CD4-positive, alpha-beta T cell (primary cell): ENCODE measurements at regions not wholly inside any gene's neighbourhood (a gene's known extent, or its start where the extent isn't known, plus 50 kb on each side); places are given as distances from the start of the nearest gene placed in this dataset.

Experiments used
- ATAC-seq: fragments of 200-7000 bp; cut with Tn5 transposase; one replicate; pipeline ENCODE4 v1.10.0; 2022; ENCODE audit warnings: mild to moderate bottlenecking; ENCODE audit not compliant: poor library complexity
- CTCF ChIA-PET: fragments of 350-600 bp; sonication (Branson Sonifier 250); formaldehyde crosslinking; loops from one replicate; lab custom pipeline; 2021; ENCODE audit warnings: antibody characterized with exemption, inconsistent platforms; lab: Charles Lee
- POLR2A ChIA-PET: fragments of 350-600 bp; sonication (Branson Sonifier 250); formaldehyde crosslinking; loops from one replicate; lab custom pipeline; 2021; ENCODE audit warnings: antibody characterized with exemption, inconsistent platforms; lab: Charles Lee
- DNase-seq, 14 experiments: peaks; one replicate each; pipeline ENCODE4 v3.0.0-alpha.2; 2013 to 2020; ENCODE audit warnings: mixed read lengths in 2 of 14
- H3K27ac ChIP-seq, 2 donors: one replicate each; pipeline versions ENCODE4 v1.5.1 to v1.7.0; 2013; ENCODE audit warnings: low read length in 2 of 2, low read depth in 1 of 2, mild to moderate bottlenecking in 1 of 2
- H3K27me3 ChIP-seq, 2 experiments: 1 replicate in 1 of 2; 2 replicates in 1 of 2; pipeline versions ENCODE4 v1.6.1 to v1.7.0; 2013; ENCODE audit warnings: low read length in 2 of 2, control low read depth in 1 of 2, mild to moderate bottlenecking in 1 of 2, moderate library complexity in 1 of 2; ENCODE audit not compliant: insufficient read depth in 2 of 2, control insufficient read depth in 1 of 2
- H3K36me3 ChIP-seq: one replicate; pipeline ENCODE4 v1.6.1; 2013; ENCODE audit warnings: low read length, control low read depth; ENCODE audit not compliant: insufficient read depth
- H3K4me1 ChIP-seq: one replicate; pipeline ENCODE4 v1.6.1; 2013; ENCODE audit warnings: low read length, control low read depth; ENCODE audit not compliant: insufficient read depth
- H3K4me3 ChIP-seq: one replicate; pipeline ENCODE4 v1.5.1; 2013; ENCODE audit warnings: mild to moderate bottlenecking, low read length, moderate library complexity
- H3K9me3 ChIP-seq, 2 experiments: 1 replicate in 1 of 2; 2 replicates in 1 of 2; pipeline versions ENCODE4 v1.6.1 to v1.7.0; 2013; ENCODE audit warnings: low read length in 2 of 2, mild to moderate bottlenecking in 2 of 2, control low read depth in 1 of 2, moderate library complexity in 1 of 2; ENCODE audit not compliant: control insufficient read depth in 1 of 2, insufficient read depth in 1 of 2
- H3K27ac Mint-ChIP-seq: one replicate; pipeline ENCODE4 v1.8.0; 2020; ENCODE audit warnings: mixed read lengths
- H3K27me3 Mint-ChIP-seq: one replicate; pipeline ENCODE4 v1.8.0; 2021; ENCODE audit warnings: mixed read lengths
- H3K36me3 Mint-ChIP-seq: one replicate; pipeline ENCODE4 v1.8.0; 2021; ENCODE audit warnings: low read depth, mixed read lengths
- H3K4me1 Mint-ChIP-seq: one replicate; pipeline ENCODE4 v1.8.0; 2021; ENCODE audit warnings: low read depth, mixed read lengths
- H3K4me3 Mint-ChIP-seq: one replicate; pipeline ENCODE4 v1.8.0; 2020; ENCODE audit warnings: mild to moderate bottlenecking, mixed read lengths
- H3K9me3 Mint-ChIP-seq: one replicate; pipeline ENCODE4 v1.8.0; 2020; ENCODE audit warnings: mixed read lengths
- intact Hi-C, 2 experiments: fragments of 100-400 bp; cut with DNase I in 1 of 2; cut with micrococcal nuclease in 1 of 2; formaldehyde crosslinking; loops; one replicate each; pipeline versions ENCODE4 v1.15.1 to v1.9.0; 2023 to 2025; cut with DNase I, micrococcal nuclease
- TF ChIP-seq, protein P1 (sequence below): fragments of 200-600 bp; IDR thresholded peaks from one replicate; pipeline ENCODE4 v1.8.0; 2022; ENCODE audit warnings: antibody characterized with exemption, mild to moderate bottlenecking

- Mint-ChIP-seq H3K4me1 (no peaks in the 10 kb centered on the region), H3K4me3 (no peak overlapping the region), H3K9me3 (peaks cover 5% of the 10 kb centered on the region), H3K27me3 (no peaks in the 10 kb centered on the region), H3K36me3 (no peaks in the 10 kb centered on the region), H3K27ac (no peak overlapping the region)
- Histone ChIP-seq H3K27me3 (no peaks in the 10 kb centered on the region), H3K9me3 (peaks cover 0 to 3% of the 10 kb centered on the region in 2 experiments), H3K4me3 (no peak overlapping the region), H3K4me1 (no peaks in the 10 kb centered on the region), H3K36me3 (no peaks in the 10 kb centered on the region), H3K27ac (no peak overlapping the region)
- DNase-seq (no peak), ATAC-seq (no peak)
- POLR2A ChIA-PET: no interaction called here
- CTCF ChIA-PET: no interaction called here
- intact Hi-C loops: no loop called here
- TF ChIP-seq, protein P1, sequence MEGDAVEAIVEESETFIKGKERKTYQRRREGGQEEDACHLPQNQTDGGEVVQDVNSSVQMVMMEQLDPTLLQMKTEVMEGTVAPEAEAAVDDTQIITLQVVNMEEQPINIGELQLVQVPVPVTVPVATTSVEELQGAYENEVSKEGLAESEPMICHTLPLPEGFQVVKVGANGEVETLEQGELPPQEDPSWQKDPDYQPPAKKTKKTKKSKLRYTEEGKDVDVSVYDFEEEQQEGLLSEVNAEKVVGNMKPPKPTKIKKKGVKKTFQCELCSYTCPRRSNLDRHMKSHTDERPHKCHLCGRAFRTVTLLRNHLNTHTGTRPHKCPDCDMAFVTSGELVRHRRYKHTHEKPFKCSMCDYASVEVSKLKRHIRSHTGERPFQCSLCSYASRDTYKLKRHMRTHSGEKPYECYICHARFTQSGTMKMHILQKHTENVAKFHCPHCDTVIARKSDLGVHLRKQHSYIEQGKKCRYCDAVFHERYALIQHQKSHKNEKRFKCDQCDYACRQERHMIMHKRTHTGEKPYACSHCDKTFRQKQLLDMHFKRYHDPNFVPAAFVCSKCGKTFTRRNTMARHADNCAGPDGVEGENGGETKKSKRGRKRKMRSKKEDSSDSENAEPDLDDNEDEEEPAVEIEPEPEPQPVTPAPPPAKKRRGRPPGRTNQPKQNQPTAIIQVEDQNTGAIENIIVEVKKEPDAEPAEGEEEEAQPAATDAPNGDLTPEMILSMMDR: no peak
Observed at GRCh38 chr7:109073543-109073942, 503.9 kb downstream of the DNAJB9 start.

DNA sequence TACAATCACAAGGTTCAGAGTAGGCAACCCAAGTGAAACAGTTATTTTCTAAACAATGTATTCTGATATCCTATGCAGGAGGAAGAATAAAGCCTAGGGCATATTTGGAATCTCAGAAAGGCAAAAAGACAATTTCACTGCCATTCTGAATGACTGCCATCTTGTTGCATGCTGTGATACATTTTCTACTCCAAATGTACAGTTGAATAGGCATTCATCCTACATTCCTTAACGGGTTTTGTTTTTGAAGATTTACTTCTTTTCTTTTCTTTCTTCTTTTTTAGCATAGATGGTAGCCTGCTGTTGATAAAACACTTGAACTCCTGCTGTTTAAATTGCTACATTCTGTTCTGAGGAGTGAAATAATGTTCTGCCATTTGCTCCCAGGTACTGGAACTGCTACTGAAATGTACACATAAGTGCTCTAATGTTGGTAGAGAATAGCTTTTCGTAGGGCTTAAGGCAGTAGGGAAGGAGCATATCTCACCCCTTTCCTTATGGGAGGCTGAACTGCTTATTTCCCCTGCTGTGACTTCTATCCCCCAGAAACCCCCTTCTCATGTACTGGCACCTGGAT is 506.8 kb downstream of the DNAJB9 start:
- Mint-ChIP-seq H3K27ac (no peak overlapping the region), H3K27me3 (no peaks in the 10 kb centered on the region), H3K4me3 (no peak overlapping the region), H3K36me3 (no peaks in the 10 kb centered on the region), H3K9me3 (no peaks in the 10 kb centered on the region), H3K4me1 (no peaks in the 10 kb centered on the region)
- DNase-seq (no peak), ATAC-seq (no peak)
- POLR2A ChIA-PET: no interaction called here
- intact Hi-C loops: no loop called here
- Histone ChIP-seq H3K27ac (no peak overlapping the region), H3K36me3 (no peaks in the 10 kb centered on the region), H3K27me3 (no peaks in the 10 kb centered on the region), H3K4me1 (no peaks in the 10 kb centered on the region), H3K4me3 (no peak overlapping the region), H3K9me3 (no peaks in the 10 kb centered on the region)
- TF ChIP-seq, protein P1: no peak
- CTCF ChIA-PET: no interaction called here

- ATAC-seq (no peak), DNase-seq (no peak)
- H3K4me3 Mint-ChIP-seq: no peak overlapping the region
- TF ChIP-seq, protein P1: no peak
- POLR2A ChIA-PET: no interaction called here
- H3K9me3 Mint-ChIP-seq: peaks cover 9% of the 10 kb centered on the region
- CTCF ChIA-PET: no interaction called here
- Histone ChIP-seq H3K9me3 (no peaks in the 10 kb centered on the region), H3K27ac (no peak overlapping the region), H3K27me3 (no peaks in the 10 kb centered on the region), H3K4me1 (no peaks in the 10 kb centered on the region), H3K36me3 (no peaks in the 10 kb centered on the region), H3K4me3 (no peak overlapping the region)
- intact Hi-C loops: no loop called here
- no peaks in the 10 kb centered on the region for H3K4me1 Mint-ChIP-seq
- no peaks in the 10 kb centered on the region for H3K27me3 Mint-ChIP-seq
- H3K27ac Mint-ChIP-seq: no peak overlapping the region
- no peaks in the 10 kb centered on the region for H3K36me3 Mint-ChIP-seq
Observed at GRCh38 chr7:109091042-109091441, 521.4 kb downstream of the DNAJB9 start.
